HepG2 (cell line): ENCODE measurements at regions not wholly inside any gene's neighbourhood (a gene's known extent, or its start where the extent isn't known, plus 50 kb on each side); places are given as distances from the start of the nearest gene placed in this dataset.
A peak's percentile ranks its signal among the peaks of the same experiment; 100 is the strongest.

ENCODE experiments used
- BCL3 ChIP-seq: sonication (generic); formaldehyde crosslinking; IDR thresholded peaks from 2 replicates; pipeline ENCODE4 v1.5.1; 2020; ENCODE audit warnings: mild to moderate bottlenecking, missing genetic modification reagents, moderate library complexity
- CTCF ChIP-seq: sonication (generic); formaldehyde crosslinking; IDR thresholded peaks from 2 replicates; pipeline ENCODE4 v1.5.0; 2020; ENCODE audit warnings: mild to moderate bottlenecking, missing genetic modification reagents, moderate library complexity
- FOXP4 ChIP-seq: sonication (generic); formaldehyde crosslinking; IDR thresholded peaks from 2 replicates; pipeline ENCODE4 v1.4.0; 2020; ENCODE audit warnings: missing genetic modification reagents
- GMEB1 ChIP-seq: sonication (generic); formaldehyde crosslinking; IDR thresholded peaks from 2 replicates; pipeline ENCODE4 v1.5.1; 2020; ENCODE audit warnings: missing genetic modification reagents, mild to moderate bottlenecking, borderline replicate concordance
- HINFP ChIP-seq: sonication (generic); formaldehyde crosslinking; IDR thresholded peaks from 2 replicates; pipeline ENCODE4 v1.4.0; 2020; ENCODE audit warnings: low read depth, mild to moderate bottlenecking, missing genetic modification reagents
- KDM4B ChIP-seq: sonication (generic); formaldehyde crosslinking; IDR thresholded peaks from 2 replicates; pipeline ENCODE4 v1.4.0; 2020; ENCODE audit warnings: missing genetic modification reagents
- NFKBIZ ChIP-seq: IDR thresholded peaks from 2 replicates; pipeline ENCODE4 v1.6.1; 2018; ENCODE audit warnings: missing genetic modification reagents, missing compliant biosample characterization
- NKX3-1 ChIP-seq: sonication (generic); formaldehyde crosslinking; IDR thresholded peaks from 2 replicates; pipeline ENCODE4 v1.5.0; 2020; ENCODE audit warnings: missing genetic modification reagents
- NR2F6 ChIP-seq, 2 experiments: IDR thresholded peaks; 2 replicates each; pipeline ENCODE4 v1.6.1; 2016; ENCODE audit warnings: antibody characterized with exemption in 1 of 2, mild to moderate bottlenecking in 1 of 2
- PLRG1 ChIP-seq: fragments of 450-650 bp; conservative IDR thresholded peaks from 2 replicates; pipeline ENCODE4 v1.6.1; 2016
- STAG1 ChIP-seq: sonication (generic); formaldehyde crosslinking; IDR thresholded peaks from 2 replicates; pipeline ENCODE4 v1.4.0; 2020; ENCODE audit warnings: missing genetic modification reagents
- SYNCRIP ChIP-seq: fragments of 200-400 bp; formaldehyde crosslinking; IDR thresholded peaks from 2 replicates; pipeline ENCODE4 v1.6.1; 2018; ENCODE audit warnings: mild to moderate bottlenecking, low read depth, low read length; ENCODE audit not compliant: insufficient read depth
- ZBTB37 ChIP-seq: sonication (generic); formaldehyde crosslinking; IDR thresholded peaks from 2 replicates; pipeline ENCODE4 v1.4.0; 2020; ENCODE audit warnings: mild to moderate bottlenecking, missing genetic modification reagents
- ZNF674 ChIP-seq: sonication (generic); formaldehyde crosslinking; IDR thresholded peaks from 2 replicates; pipeline ENCODE4 v1.5.0; 2020; ENCODE audit warnings: low read depth, mild to moderate bottlenecking, missing genetic modification reagents
- ZSCAN29 ChIP-seq: sonication (generic); formaldehyde crosslinking; conservative IDR thresholded peaks from 2 replicates; pipeline ENCODE4 v1.4.0; 2020; ENCODE audit warnings: mild to moderate bottlenecking, missing genetic modification reagents
- TF ChIP-seq, protein P1 (sequence below): sonication (generic); formaldehyde crosslinking; conservative IDR thresholded peaks from 2 replicates; pipeline ENCODE4 v1.4.0; 2020; ENCODE audit warnings: missing genetic modification reagents

DNA sequence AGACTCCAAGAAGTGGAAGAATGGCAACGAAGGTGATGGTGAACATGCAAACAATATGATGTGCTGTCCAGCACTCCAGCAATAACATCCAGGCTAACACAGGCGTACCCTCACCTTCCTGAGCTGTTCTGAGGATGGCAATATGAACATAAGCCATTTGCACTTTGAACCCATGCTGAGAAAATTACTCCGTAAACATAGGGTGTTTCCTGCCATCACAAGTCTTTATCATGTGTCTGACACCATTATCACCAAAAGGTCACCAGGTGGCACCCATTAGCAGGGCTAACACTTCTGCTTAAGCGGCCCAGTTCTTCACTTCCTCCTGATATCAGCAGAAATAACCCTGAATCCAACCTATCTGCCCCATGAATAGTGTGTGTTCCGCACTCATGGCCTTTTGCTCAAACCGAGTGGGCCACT, 482.8 kb downstream of the MED13L start (continued):
- TF ChIP-seq GMEB1 (CRISPR knock-in tag) (no peak), STAG1 (CRISPR knock-in tag) (peak; percentile 26; the same call in 1 of the 2 replicates), NFKBIZ (CRISPR knock-in tag) (no peak), CTCF (peak; percentile 69), HINFP (CRISPR knock-in tag) (no peak), ZSCAN29 (no peak), SYNCRIP (no peak), NKX3-1 (CRISPR knock-in tag) (no peak), ZNF674 (CRISPR knock-in tag) (no peak), KDM4B (no peak), FOXP4 (CRISPR knock-in tag) (no peak), PLRG1 (no peak), BCL3 (CRISPR knock-in tag) (no peak), NR2F6 (IDR thresholded peaks at IDR 0.05) (no peak), NR2F6 (CRISPR knock-in tag; IDR thresholded peaks at IDR 0.05) (peak; percentile 45; the same call in 1 of the 2 replicates), ZBTB37 (no peak)
- TF ChIP-seq, protein P1, sequence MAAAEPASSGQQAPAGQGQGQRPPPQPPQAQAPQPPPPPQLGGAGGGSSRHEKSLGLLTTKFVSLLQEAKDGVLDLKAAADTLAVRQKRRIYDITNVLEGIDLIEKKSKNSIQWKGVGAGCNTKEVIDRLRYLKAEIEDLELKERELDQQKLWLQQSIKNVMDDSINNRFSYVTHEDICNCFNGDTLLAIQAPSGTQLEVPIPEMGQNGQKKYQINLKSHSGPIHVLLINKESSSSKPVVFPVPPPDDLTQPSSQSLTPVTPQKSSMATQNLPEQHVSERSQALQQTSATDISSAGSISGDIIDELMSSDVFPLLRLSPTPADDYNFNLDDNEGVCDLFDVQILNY = no peak
